SK-N-SH treated with all-trans-retinoic acid at 6 μM for 48 hours (cell line): ENCODE measurements at regions not wholly inside any gene's neighbourhood (a gene's known extent, or its start where the extent isn't known, plus 50 kb on each side); places are given as distances from the start of the nearest gene placed in this dataset.

Source experiments
- ATAC-seq: fragments of 200-7000 bp; cut with Tn5 transposase; 3 replicates; pipeline ENCODE4 v1.9.1; 2020; ENCODE audit warnings: mild to moderate bottlenecking, moderate library complexity
- ARNTL ChIP-seq: fragments of 450-650 bp; formaldehyde crosslinking; IDR thresholded peaks from 2 replicates; pipeline ENCODE4 v1.5.0; 2020; ENCODE audit warnings: low read depth, mild to moderate bottlenecking, moderate library complexity, borderline replicate concordance
- BACH2 ChIP-seq: fragments of 250-450 bp; sonication (Bioruptor Pico); IDR thresholded peaks from 2 replicates; pipeline ENCODE4 v1.9.0; 2021; ENCODE audit warnings: mild to moderate bottlenecking, borderline replicate concordance
- CREB5 ChIP-seq: fragments of 250-450 bp; sonication (Bioruptor Pico); IDR thresholded peaks from 2 replicates; pipeline ENCODE4 v1.5.1; 2020; ENCODE audit warnings: low read depth, mild to moderate bottlenecking, moderate library complexity
- CSDC2 ChIP-seq: fragments of 250-450 bp; sonication (Bioruptor Pico); IDR thresholded peaks from 2 replicates; pipeline ENCODE4 v1.5.0; 2020; ENCODE audit warnings: mild to moderate bottlenecking, moderate library complexity
- ESRRG ChIP-seq: fragments of 250-450 bp; sonication (Bioruptor Pico); IDR thresholded peaks from 2 replicates; pipeline ENCODE4 v1.6.1; 2021; ENCODE audit warnings: mild to moderate bottlenecking
- GLIS3 ChIP-seq: fragments of 250-450 bp; sonication (Bioruptor Pico); IDR thresholded peaks from 2 replicates; pipeline ENCODE4 v1.5.0; 2020; ENCODE audit warnings: mild to moderate bottlenecking, moderate library complexity
- ISL1 ChIP-seq: fragments of 250-450 bp; sonication (Bioruptor Pico); IDR thresholded peaks from 2 replicates; pipeline ENCODE4 v2.1.2; 2022; ENCODE audit warnings: mild to moderate bottlenecking, moderate library complexity
- PATZ1 ChIP-seq: fragments of 250-450 bp; sonication (Bioruptor Pico); IDR thresholded peaks from 2 replicates; pipeline ENCODE4 v1.8.0; 2020; ENCODE audit warnings: mild to moderate bottlenecking, moderate library complexity, borderline replicate concordance
- POU6F1 ChIP-seq: fragments of 250-450 bp; sonication (Bioruptor Pico); IDR thresholded peaks from 2 replicates; pipeline ENCODE4 v1.8.0; 2021; ENCODE audit warnings: low read depth, mild to moderate bottlenecking, moderate library complexity, borderline replicate concordance
- PPARA ChIP-seq: fragments of 250-450 bp; sonication (Bioruptor Pico); IDR thresholded peaks from 2 replicates; pipeline ENCODE4 v1.5.0; 2020; ENCODE audit warnings: mild to moderate bottlenecking, borderline replicate concordance
- RARB ChIP-seq: fragments of 250-450 bp; sonication (Bioruptor Pico); IDR thresholded peaks from 2 replicates; pipeline ENCODE4 v1.8.0; 2021; ENCODE audit warnings: mild to moderate bottlenecking, moderate library complexity
- SNAI2 ChIP-seq: fragments of 250-450 bp; sonication (Bioruptor Pico); IDR thresholded peaks from 2 replicates; pipeline ENCODE4 v1.5.0; 2020; ENCODE audit warnings: mild to moderate bottlenecking, moderate library complexity
- TCF4 ChIP-seq: fragments of 250-450 bp; sonication (Bioruptor Pico); IDR thresholded peaks from 2 replicates; pipeline ENCODE4 v1.8.0; 2021; ENCODE audit warnings: mild to moderate bottlenecking, moderate library complexity, borderline replicate concordance
- ZC3H10 ChIP-seq: fragments of 250-450 bp; sonication (Bioruptor Pico); IDR thresholded peaks from 2 replicates; pipeline ENCODE4 v1.5.1; 2021; ENCODE audit warnings: mild to moderate bottlenecking, moderate library complexity
- ZFP3 ChIP-seq: fragments of 250-450 bp; sonication (Bioruptor Pico); IDR thresholded peaks from 2 replicates; pipeline ENCODE4 v1.5.0; 2020; ENCODE audit warnings: mild to moderate bottlenecking, moderate library complexity
- ZFP30 ChIP-seq: fragments of 450-650 bp; formaldehyde crosslinking; IDR thresholded peaks from 2 replicates; pipeline ENCODE4 v1.5.0; 2022; ENCODE audit warnings: mild to moderate bottlenecking, moderate library complexity
- ZNF565 ChIP-seq: fragments of 450-650 bp; formaldehyde crosslinking; conservative IDR thresholded peaks from 2 replicates; pipeline ENCODE4 v1.5.0; 2020; ENCODE audit warnings: low read depth, mild to moderate bottlenecking, moderate library complexity
- ZNF70 ChIP-seq: fragments of 450-650 bp; formaldehyde crosslinking; IDR thresholded peaks from 2 replicates; pipeline ENCODE4 v1.5.0; 2020; ENCODE audit warnings: mild to moderate bottlenecking, moderate library complexity
- TF ChIP-seq, protein P1 (sequence below): fragments of 250-450 bp; sonication (Bioruptor Pico); IDR thresholded peaks from 2 replicates; pipeline ENCODE4 v1.5.0; 2020; ENCODE audit warnings: mild to moderate bottlenecking, moderate library complexity
- TF ChIP-seq, protein P2 (sequence below): fragments of 250-450 bp; sonication (Bioruptor Pico); IDR thresholded peaks from 2 replicates; pipeline ENCODE4 v1.5.1; 2021; ENCODE audit warnings: mild to moderate bottlenecking, moderate library complexity

GRCh38 chr4:59307609-59308008 lies 1892.5 kb upstream of the ADGRL3 start:
- ATAC-seq, result no peak

GRCh38 chr4:59314637-59315036 lies 1885.5 kb upstream of the ADGRL3 start:
- ATAC-seq, result no peak
- TF ChIP-seq, protein P1, sequence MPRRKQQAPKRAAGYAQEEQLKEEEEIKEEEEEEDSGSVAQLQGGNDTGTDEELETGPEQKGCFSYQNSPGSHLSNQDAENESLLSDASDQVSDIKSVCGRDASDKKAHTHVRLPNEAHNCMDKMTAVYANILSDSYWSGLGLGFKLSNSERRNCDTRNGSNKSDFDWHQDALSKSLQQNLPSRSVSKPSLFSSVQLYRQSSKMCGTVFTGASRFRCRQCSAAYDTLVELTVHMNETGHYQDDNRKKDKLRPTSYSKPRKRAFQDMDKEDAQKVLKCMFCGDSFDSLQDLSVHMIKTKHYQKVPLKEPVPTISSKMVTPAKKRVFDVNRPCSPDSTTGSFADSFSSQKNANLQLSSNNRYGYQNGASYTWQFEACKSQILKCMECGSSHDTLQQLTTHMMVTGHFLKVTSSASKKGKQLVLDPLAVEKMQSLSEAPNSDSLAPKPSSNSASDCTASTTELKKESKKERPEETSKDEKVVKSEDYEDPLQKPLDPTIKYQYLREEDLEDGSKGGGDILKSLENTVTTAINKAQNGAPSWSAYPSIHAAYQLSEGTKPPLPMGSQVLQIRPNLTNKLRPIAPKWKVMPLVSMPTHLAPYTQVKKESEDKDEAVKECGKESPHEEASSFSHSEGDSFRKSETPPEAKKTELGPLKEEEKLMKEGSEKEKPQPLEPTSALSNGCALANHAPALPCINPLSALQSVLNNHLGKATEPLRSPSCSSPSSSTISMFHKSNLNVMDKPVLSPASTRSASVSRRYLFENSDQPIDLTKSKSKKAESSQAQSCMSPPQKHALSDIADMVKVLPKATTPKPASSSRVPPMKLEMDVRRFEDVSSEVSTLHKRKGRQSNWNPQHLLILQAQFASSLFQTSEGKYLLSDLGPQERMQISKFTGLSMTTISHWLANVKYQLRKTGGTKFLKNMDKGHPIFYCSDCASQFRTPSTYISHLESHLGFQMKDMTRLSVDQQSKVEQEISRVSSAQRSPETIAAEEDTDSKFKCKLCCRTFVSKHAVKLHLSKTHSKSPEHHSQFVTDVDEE, result no peak
- TF ChIP-seq CREB5 (CRISPR knock-in tag), result no peak

More at GRCh38 chr4:59307609-59308008, 1892.5 kb upstream of the ADGRL3 start:
- no peak for TF ChIP-seq ZC3H10 (CRISPR knock-in tag)
- TF ChIP-seq PATZ1 (CRISPR knock-in tag), result no peak
- TF ChIP-seq, protein P1, result no peak
- no peak for TF ChIP-seq PPARA (CRISPR knock-in tag)
- no peak for TF ChIP-seq SNAI2 (CRISPR knock-in tag)
- no peak for TF ChIP-seq TCF4 (CRISPR knock-in tag)
- no peak for TF ChIP-seq CSDC2 (CRISPR knock-in tag)
- TF ChIP-seq ZNF70 (CRISPR knock-in tag), result no peak
- TF ChIP-seq, protein P2, sequence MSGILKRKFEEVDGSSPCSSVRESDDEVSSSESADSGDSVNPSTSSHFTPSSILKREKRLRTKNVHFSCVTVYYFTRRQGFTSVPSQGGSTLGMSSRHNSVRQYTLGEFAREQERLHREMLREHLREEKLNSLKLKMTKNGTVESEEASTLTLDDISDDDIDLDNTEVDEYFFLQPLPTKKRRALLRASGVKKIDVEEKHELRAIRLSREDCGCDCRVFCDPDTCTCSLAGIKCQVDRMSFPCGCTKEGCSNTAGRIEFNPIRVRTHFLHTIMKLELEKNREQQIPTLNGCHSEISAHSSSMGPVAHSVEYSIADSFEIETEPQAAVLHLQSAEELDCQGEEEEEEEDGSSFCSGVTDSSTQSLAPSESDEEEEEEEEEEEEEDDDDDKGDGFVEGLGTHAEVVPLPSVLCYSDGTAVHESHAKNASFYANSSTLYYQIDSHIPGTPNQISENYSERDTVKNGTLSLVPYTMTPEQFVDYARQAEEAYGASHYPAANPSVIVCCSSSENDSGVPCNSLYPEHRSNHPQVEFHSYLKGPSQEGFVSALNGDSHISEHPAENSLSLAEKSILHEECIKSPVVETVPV (CRISPR knock-in tag), result no peak
- no peak for TF ChIP-seq ARNTL (CRISPR knock-in tag)
- TF ChIP-seq RARB, result no peak
- TF ChIP-seq GLIS3 (CRISPR knock-in tag), result no peak
- TF ChIP-seq BACH2, result no peak
- TF ChIP-seq ZNF565 (CRISPR knock-in tag), result no peak

GRCh38 chr4:59339631-59340030 lies 1860.5 kb upstream of the ADGRL3 start:
- TF ChIP-seq ZFP30 (CRISPR knock-in tag) (no peak), ZNF70 (CRISPR knock-in tag) (no peak), ESRRG (no peak), ISL1 (CRISPR knock-in tag) (no peak), CSDC2 (CRISPR knock-in tag) (no peak), BACH2 (no peak), ZFP3 (no peak)
- ATAC-seq, result no peak

GRCh38 chr4:59341506-59341905 lies 1858.6 kb upstream of the ADGRL3 start:
- ATAC-seq, result no peak
- TF ChIP-seq, protein P2 (CRISPR knock-in tag), result no peak
- no peak for TF ChIP-seq GLIS3 (CRISPR knock-in tag)
- no peak for TF ChIP-seq CREB5 (CRISPR knock-in tag)
- TF ChIP-seq ZC3H10 (CRISPR knock-in tag), result no peak
- TF ChIP-seq CSDC2 (CRISPR knock-in tag), result no peak
- TF ChIP-seq POU6F1 (CRISPR knock-in tag), result no peak
- TF ChIP-seq TCF4 (CRISPR knock-in tag), result no peak
